ENCODE measurements at regions not wholly inside any gene's neighbourhood (a gene's known extent, or its start where the extent isn't known, plus 50 kb on each side); places are given as distances from the start of the nearest gene placed in this dataset.

DNA sequence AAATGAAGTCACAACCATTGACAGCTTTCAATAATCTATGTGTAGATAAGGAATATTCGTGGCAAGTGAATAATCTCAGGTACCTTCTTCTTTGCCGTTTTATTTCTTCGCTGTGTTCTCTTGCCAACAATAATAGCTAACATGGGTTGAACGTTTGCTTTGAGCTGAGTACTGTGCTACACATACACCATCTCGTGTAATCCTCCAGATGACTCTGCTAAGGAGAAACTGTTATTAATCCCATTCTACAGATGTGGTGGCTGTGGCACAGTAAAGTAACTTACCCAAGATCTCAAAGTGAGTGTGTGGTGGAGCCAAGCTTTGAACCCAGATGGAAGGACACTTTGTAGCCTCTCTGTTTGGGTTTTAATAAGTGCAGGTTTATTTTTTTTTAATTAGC is 179.7 kb downstream of the C9orf152 start:
- ATAC-seq (ENCODE audit: low read depth) (no peak), DNase-seq (no peak)
- ChIA-PET POLR2A (ENCODE audit: unreplicated experiment) (no interaction called here), CTCF (interaction anchor here (0.6 to 1.6 kb wide), 3 partner anchors 11 to 541 kb away, joined by 3 to 5 read pairs (median 4); no protein-coding TSS in a partner anchor)
- in situ Hi-C loops (cut with MboI; ENCODE audit: low sequenced_read_pairs) (no loop called here), dilution Hi-C loops (cut with HindIII; ENCODE audit: low sequenced_read_pairs, unreplicated experiment) (no loop called here), intact Hi-C loops (cut with micrococcal nuclease) (no loop called here)
- H3K4me3 ChIP-seq (ENCODE audit: insufficient read depth, low read depth, low read length): no peak overlapping the region
- no peaks in the 10 kb centered on the region for H3K36me3 ChIP-seq (ENCODE audit: control insufficient read depth, insufficient read depth, low read length)
- no peaks in the 10 kb centered on the region for H3K27me3 ChIP-seq (ENCODE audit: control insufficient read depth, insufficient read depth, low read length)
- H4K5ac ChIP-seq (ENCODE audit: low read depth, low read length): peak overlapping the region; percentile 64; the same call in 1 of the 2 replicates
- H2AFZ ChIP-seq (replicated peaks; ENCODE audit: low read length, poor library complexity): no peak overlapping the region
- H4K91ac ChIP-seq (ENCODE audit: insufficient read depth, low read depth, low read length): peak overlapping the region; percentile 68
- H3K9me3 ChIP-seq (ENCODE audit: control insufficient read depth, insufficient read depth, low read length): no peaks in the 10 kb centered on the region
- BruUV-seq (replicated peaks): no TSS peak
- H3K9me1 ChIP-seq (ENCODE audit: insufficient read depth, low read length): peaks cover 19% of the 10 kb centered on the region
- no CpG with 5 or more reads among the region's 5 CpGs for WGBS, 2 experiments (ENCODE audit: extremely low coverage in 2 of 2, insufficient read length in 1 of 2)
- peak overlapping the region; percentile 72 for H2BK120ac ChIP-seq (ENCODE audit: low read depth, low read length)
- peak overlapping the region; percentile 72 for H2BK5ac ChIP-seq (ENCODE audit: low read depth, low read length, poor library complexity, severe bottlenecking)
- H3K4me1 ChIP-seq (ENCODE audit: control insufficient read depth, insufficient read depth, low read length): peaks cover 17% of the 10 kb centered on the region
- H3K56ac ChIP-seq (ENCODE audit: extremely low read depth, insufficient read depth, low read length): no peak overlapping the region
- peak overlapping the region; percentile 69; the same call in 1 of the 2 replicates for H3K4ac ChIP-seq (ENCODE audit: low read depth, low read length)
- no peaks in the 10 kb centered on the region; the same call in 1 of the 2 replicates for H4K20me1 ChIP-seq (ENCODE audit: insufficient read depth, low read length)
- H2AK5ac ChIP-seq (ENCODE audit: low read depth, low read length): peak overlapping the region; percentile 37; the same call in 1 of the 2 replicates
- H3K9ac ChIP-seq (ENCODE audit: low read depth, low read length): no peak overlapping the region
- H2AK9ac ChIP-seq (replicated peaks; ENCODE audit: low read depth, low read length, poor library complexity): no peak overlapping the region
- peak overlapping the region; percentile 83 for H2BK20ac ChIP-seq (ENCODE audit: low read depth, low read length)
- no peak for TF ChIP-seq BHLHE40 (IDR thresholded peaks at IDR 0.05; ENCODE audit: low read depth, low read length)
- TF ChIP-seq MXI1 (IDR thresholded peaks at IDR 0.05; ENCODE audit: borderline replicate concordance, low read depth, low read length): no peak
- TF ChIP-seq POLR2A (IDR thresholded peaks at IDR 0.05; ENCODE audit: low read depth, low read length): no peak
- no peak for TF ChIP-seq MAFK (IDR thresholded peaks at IDR 0.05; ENCODE audit: low read depth, low read length)
- no peak for TF ChIP-seq NFE2L2 (IDR thresholded peaks at IDR 0.05; ENCODE audit: low read depth, low read length)
- TF ChIP-seq CHD1 (IDR thresholded peaks at IDR 0.05; ENCODE audit: low read depth, low read length): no peak
- no peak for TF ChIP-seq CEBPB (IDR thresholded peaks at IDR 0.05; ENCODE audit: low read depth, low read length)
- TF ChIP-seq FOS (IDR thresholded peaks at IDR 0.05; ENCODE audit: low read depth, low read length): no peak
- TF ChIP-seq RAD21 (IDR thresholded peaks at IDR 0.05; ENCODE audit: low read length): no peak
- TF ChIP-seq RCOR1 (IDR thresholded peaks at IDR 0.05; ENCODE audit: insufficient replicate concordance, low read length): no peak
- TF ChIP-seq, protein P1, sequence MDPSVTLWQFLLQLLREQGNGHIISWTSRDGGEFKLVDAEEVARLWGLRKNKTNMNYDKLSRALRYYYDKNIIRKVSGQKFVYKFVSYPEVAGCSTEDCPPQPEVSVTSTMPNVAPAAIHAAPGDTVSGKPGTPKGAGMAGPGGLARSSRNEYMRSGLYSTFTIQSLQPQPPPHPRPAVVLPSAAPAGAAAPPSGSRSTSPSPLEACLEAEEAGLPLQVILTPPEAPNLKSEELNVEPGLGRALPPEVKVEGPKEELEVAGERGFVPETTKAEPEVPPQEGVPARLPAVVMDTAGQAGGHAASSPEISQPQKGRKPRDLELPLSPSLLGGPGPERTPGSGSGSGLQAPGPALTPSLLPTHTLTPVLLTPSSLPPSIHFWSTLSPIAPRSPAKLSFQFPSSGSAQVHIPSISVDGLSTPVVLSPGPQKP (IDR thresholded peaks at IDR 0.05; ENCODE audit: borderline replicate concordance, low read depth, low read length): no peak
- no peak for TF ChIP-seq RFX5 (IDR thresholded peaks at IDR 0.05; ENCODE audit: low read depth, low read length)
- no peak for TF ChIP-seq MAZ (IDR thresholded peaks at IDR 0.05; ENCODE audit: borderline replicate concordance, low read depth, low read length)
- peak overlapping the region; percentile 94 for H2BK15ac ChIP-seq (ENCODE audit: low read depth, low read length)
- peaks cover 27 to 64% of the 10 kb centered on the region in 2 experiments for H3K79me1 ChIP-seq (ENCODE audit: low read depth in 1 of 2, low read length in 2 of 2)
- peak overlapping the region; percentile 29 to 65; a peak in 3 of 4 replicates for H4K8ac ChIP-seq (ENCODE audit: low read depth in 2 of 2, low read length in 2 of 2)
- peak overlapping the region; percentile 48; the same call in 1 of the 2 replicates for H3K27ac ChIP-seq (ENCODE audit: insufficient read depth, low read length)
- peak overlapping the region; percentile 1; the same call in 1 of the 2 replicates for H3K23ac ChIP-seq (ENCODE audit: low read depth, low read length)
- peak overlapping the region; percentile 75 for H3K14ac ChIP-seq (replicated peaks; ENCODE audit: low read depth, low read length)
- H3K4me2 ChIP-seq (ENCODE audit: low read depth, low read length): no peak overlapping the region
- H3K18ac ChIP-seq (ENCODE audit: low read depth, low read length): peak overlapping the region; percentile 89; the same call in 1 of the 2 replicates

All from IMR-90 (cell line).